Ovary (tissue), 7 donors: ENCODE measurements at regions not wholly inside any gene's neighbourhood (a gene's known extent, or its start where the extent isn't known, plus 50 kb on each side); places are given as distances from the start of the nearest gene placed in this dataset.

ENCODE experiments used
- DNase-seq, 5 donors: peaks; one replicate each; pipeline ENCODE4 v3.0.0-alpha.2; 2019 to 2020
- H3K27ac ChIP-seq, 2 donors: fragments of 200-600 bp; one replicate each; pipeline versions ENCODE4 v1.5.1 to v1.8.0; 2019 to 2022
- H3K27me3 ChIP-seq: fragments of 200-600 bp; one replicate; pipeline ENCODE4 v1.8.0; 2022
- H3K36me3 ChIP-seq: fragments of 200-600 bp; sonication (generic); one replicate; pipeline ENCODE4 v1.5.1; 2019
- H3K4me1 ChIP-seq: one replicate; pipeline ENCODE4 v1.8.1; 2013; ENCODE audit warnings: mild to moderate bottlenecking, moderate library complexity; ENCODE audit not compliant: insufficient read depth
- H3K4me3 ChIP-seq: fragments of 200-600 bp; sonication (generic); one replicate; pipeline ENCODE4 v1.5.1; 2017
- H3K9me3 ChIP-seq, 2 donors: fragments of 200-600 bp in 1 of 2; sonication (generic) in 1 of 2; one replicate each; pipeline versions ENCODE4 v1.5.1 to v1.8.1; 2013 to 2019; ENCODE audit warnings: mild to moderate bottlenecking in 1 of 2, moderate library complexity in 1 of 2
- CTCF ChIP-seq, 3 donors: fragments of 450-650 bp in 2 of 3; fragments of 200-600 bp in 1 of 3; IDR thresholded peaks; one replicate each; pipeline versions ENCODE4 v1.5.1 to v1.8.0; 2016 to 2022; ENCODE audit warnings: antibody characterized with exemption in 3 of 3, mild to moderate bottlenecking in 1 of 3
- EP300 ChIP-seq: sonication (generic); formaldehyde crosslinking; IDR thresholded peaks from one replicate; pipeline ENCODE4 v1.6.1; 2017; ENCODE audit warnings: antibody characterized with exemption
- POLR2A ChIP-seq: fragments of 450-650 bp; IDR thresholded peaks from one replicate; pipeline ENCODE4 v1.6.1; 2017; ENCODE audit warnings: antibody characterized with exemption, mild to moderate bottlenecking, moderate library complexity
- WGBS, 3 donors: extraction: QIAGEN DNeasy Blood & Tissue Kit in 1 of 3; methylation state at CpG; one replicate each; pipeline versions ENCODE4 v1.1.5 to v1.1.7; 2013 to 2017; 5-methylcytosine and 5-hydroxymethylcytosine counted together
- intact Hi-C, 4 donors: fragments of 100-400 bp; cut with DNase I; formaldehyde crosslinking; loops; one replicate each; pipeline versions ENCODE4 v1.11.0 to v1.15.1; 2022 to 2023
- donor health status: DM: no; HTN: no; CAD: no; lungs with moderate emphysema.
- donor health status: DM: no; HTN: no; CAD: no.
- donor health status: Bipolar disorder and iron deficiency.
- donor health status: DM: no; HTN: no; CAD: no.
- donor health status: DM: yes; HTN: yes; CAD: no.

GRCh38 chr7:116083796-116084195, 53.2 kb upstream of the TFEC start:
- H3K36me3 ChIP-seq: no peaks in the 10 kb centered on the region
- H3K9me3 ChIP-seq: no peaks in the 10 kb centered on the region
- H3K4me3 ChIP-seq: no peak overlapping the region
- DNase-seq: no peak
- intact Hi-C loops: no loop called here
- TF ChIP-seq EP300 (no peak), POLR2A (no peak), CTCF (IDR thresholded peaks at IDR 0.05) (no peak)
- no peaks in the 10 kb centered on the region for H3K27me3 ChIP-seq
- H3K4me1 ChIP-seq: no peaks in the 10 kb centered on the region
- 45 to 50% (median 45%) methylated on average over 2 of the region's 2 CpGs for WGBS, 3 donors
- no peak overlapping the region for H3K27ac ChIP-seq

- Histone ChIP-seq H3K27ac (no peak overlapping the region), H3K9me3 (no peaks in the 10 kb centered on the region), H3K4me1 (no peaks in the 10 kb centered on the region), H3K36me3 (no peaks in the 10 kb centered on the region), H3K4me3 (no peak overlapping the region), H3K27me3 (no peaks in the 10 kb centered on the region)
- intact Hi-C loops: no loop called here
- 72 to 79% (median 75%) methylated on average over 3 of the region's 3 CpGs for WGBS, 3 donors
- DNase-seq: no peak
- TF ChIP-seq CTCF (IDR thresholded peaks at IDR 0.05): no peak
- no peak for TF ChIP-seq POLR2A
Observed at GRCh38 chr7:116086547-116087045, 56.0 kb upstream of the TFEC start.

- H3K27me3 ChIP-seq: no peaks in the 10 kb centered on the region
- intact Hi-C loops: no loop called here
- TF ChIP-seq EP300 (no peak), POLR2A (no peak), CTCF (IDR thresholded peaks at IDR 0.05) (no peak)
Observed at GRCh38 chr7:116087291-116087690, 56.7 kb upstream of the TFEC start.

GRCh38 chr7:116087984-116088383, 57.4 kb upstream of the TFEC start:
- no peaks in the 10 kb centered on the region for H3K27me3 ChIP-seq
- H3K9me3 ChIP-seq: no peaks in the 10 kb centered on the region
- no peak overlapping the region for H3K27ac ChIP-seq
- no peaks in the 10 kb centered on the region for H3K36me3 ChIP-seq
- no peak for DNase-seq
- H3K4me3 ChIP-seq: no peak overlapping the region
- no peak for TF ChIP-seq CTCF (IDR thresholded peaks at IDR 0.05)
- TF ChIP-seq EP300: no peak
- TF ChIP-seq POLR2A: no peak
- intact Hi-C loops: no loop called here
- WGBS, 3 donors: 24 to 43% (median 36%) methylated on average over 2 of the region's 2 CpGs
- H3K4me1 ChIP-seq: no peaks in the 10 kb centered on the region

More at GRCh38 chr7:116087291-116087690, 56.7 kb upstream of the TFEC start:
- no peak for DNase-seq
- Histone ChIP-seq H3K9me3 (no peaks in the 10 kb centered on the region), H3K4me1 (no peaks in the 10 kb centered on the region), H3K27ac (no peak overlapping the region), H3K36me3 (no peaks in the 10 kb centered on the region), H3K4me3 (no peak overlapping the region)

- 84 to 94% (median 94%) methylated on average over 1 of the region's 1 CpG for WGBS, 3 donors
- H3K27me3 ChIP-seq: no peaks in the 10 kb centered on the region
- no peak overlapping the region for H3K27ac ChIP-seq
- H3K36me3 ChIP-seq: no peaks in the 10 kb centered on the region
- TF ChIP-seq POLR2A (no peak), CTCF (IDR thresholded peaks at IDR 0.05) (no peak), EP300 (no peak)
- H3K4me3 ChIP-seq: no peak overlapping the region
- H3K9me3 ChIP-seq: no peaks in the 10 kb centered on the region
- H3K4me1 ChIP-seq: no peaks in the 10 kb centered on the region
- intact Hi-C loops: no loop called here
- DNase-seq: no peak
Observed at GRCh38 chr7:116089293-116089692, 58.7 kb upstream of the TFEC start.
